Neutrophil (primary cell): ENCODE measurements at regions not wholly inside any gene's neighbourhood (a gene's known extent, or its start where the extent isn't known, plus 50 kb on each side); places are given as distances from the start of the nearest gene placed in this dataset.

Experiments
- H3K27ac ChIP-seq: fragments of 200-600 bp; sonication (generic); 2 replicates; pipeline ENCODE4 v1.5.1; 2016; ENCODE audit warnings: mild to moderate bottlenecking, moderate library complexity
- H3K27me3 ChIP-seq: fragments of 200-600 bp; sonication (generic); 2 replicates; pipeline ENCODE4 v1.6.0; 2016; ENCODE audit warnings: mild to moderate bottlenecking
- H3K36me3 ChIP-seq: fragments of 200-600 bp; sonication (generic); 2 replicates; pipeline ENCODE4 v1.5.1; 2017
- H3K4me1 ChIP-seq, 2 experiments: fragments of 200-600 bp in 1 of 2; sonication (generic) in 1 of 2; 1 replicate in 1 of 2; 2 replicates in 1 of 2; pipeline versions ENCODE4 v1.5.1 to v1.6.1; 2013 to 2016; ENCODE audit warnings: low read depth in 1 of 2, low read length in 1 of 2, mild to moderate bottlenecking in 1 of 2, moderate library complexity in 1 of 2; ENCODE audit not compliant: control insufficient read depth in 1 of 2, insufficient read depth in 1 of 2
- H3K4me3 ChIP-seq, 2 experiments: fragments of 200-600 bp in 1 of 2; sonication (generic) in 1 of 2; 1 replicate in 1 of 2; 2 replicates in 1 of 2; pipeline ENCODE4 v1.5.1; 2013 to 2016; ENCODE audit warnings: low read depth in 1 of 2, low read length in 1 of 2, mild to moderate bottlenecking in 1 of 2, moderate library complexity in 1 of 2
- H3K9me3 ChIP-seq: fragments of 200-600 bp; sonication (generic); 2 replicates; pipeline ENCODE4 v1.5.1; 2016
- CTCF ChIP-seq: fragments of 200-600 bp; sonication (generic); IDR thresholded peaks from 2 replicates; pipeline ENCODE4 v1.5.1; 2016; ENCODE audit warnings: antibody characterized with exemption

GRCh38 chr22:49709464-49709863 lies 118.2 kb downstream of the BRD1 start:
- Histone ChIP-seq H3K4me3 (no peak overlapping the region), H3K9me3 (no peaks in the 10 kb centered on the region), H3K27me3 (peaks cover 80% of the 10 kb centered on the region), H3K36me3 (no peaks in the 10 kb centered on the region), H3K27ac (no peak overlapping the region), H3K4me1 (no peaks in the 10 kb centered on the region)
- TF ChIP-seq CTCF, result no peak

GRCh38 chr22:49705972-49706352 lies 121.7 kb downstream of the BRD1 start:
- no peaks in the 10 kb centered on the region for H3K9me3 ChIP-seq
- no peak overlapping the region for H3K4me3 ChIP-seq
- H3K27me3 ChIP-seq, result peaks cover 86% of the 10 kb centered on the region
- no peak for TF ChIP-seq CTCF
- H3K27ac ChIP-seq, result no peak overlapping the region
- H3K36me3 ChIP-seq, result no peaks in the 10 kb centered on the region
- H3K4me1 ChIP-seq, result no peaks in the 10 kb centered on the region

GRCh38 chr22:49705216-49705971 lies 122.3 kb downstream of the BRD1 start:
- peaks cover 84% of the 10 kb centered on the region for H3K27me3 ChIP-seq
- H3K36me3 ChIP-seq, result no peaks in the 10 kb centered on the region
- TF ChIP-seq CTCF, result no peak
- no peaks in the 10 kb centered on the region for H3K9me3 ChIP-seq
- no peaks in the 10 kb centered on the region for H3K4me1 ChIP-seq
- H3K4me3 ChIP-seq, result no peak overlapping the region
- H3K27ac ChIP-seq, result no peak overlapping the region

GRCh38 chr22:49704345-49705215 lies 123.1 kb downstream of the BRD1 start:
- TF ChIP-seq CTCF, result no peak
- Histone ChIP-seq H3K4me1 (no peaks in the 10 kb centered on the region), H3K36me3 (no peaks in the 10 kb centered on the region), H3K27me3 (peaks cover 84% of the 10 kb centered on the region), H3K4me3 (no peak overlapping the region), H3K9me3 (no peaks in the 10 kb centered on the region), H3K27ac (no peak overlapping the region)

GRCh38 chr22:49703990-49704344 lies 123.7 kb downstream of the BRD1 start:
- Histone ChIP-seq H3K4me1 (no peaks in the 10 kb centered on the region), H3K36me3 (no peaks in the 10 kb centered on the region), H3K4me3 (no peak overlapping the region), H3K27me3 (peaks cover 78% of the 10 kb centered on the region), H3K9me3 (no peaks in the 10 kb centered on the region), H3K27ac (no peak overlapping the region)
- no peak for TF ChIP-seq CTCF
